Pons (tissue), 1 donor: ENCODE measurements at regions not wholly inside any gene's neighbourhood (a gene's known extent, or its start where the extent isn't known, plus 50 kb on each side); places are given as distances from the start of the nearest gene placed in this dataset.

Experiments used
- DNase-seq: peaks from one replicate; pipeline ENCODE4 v3.0.0-alpha.2; 2016; ENCODE audit warnings: low spot score

DNA sequence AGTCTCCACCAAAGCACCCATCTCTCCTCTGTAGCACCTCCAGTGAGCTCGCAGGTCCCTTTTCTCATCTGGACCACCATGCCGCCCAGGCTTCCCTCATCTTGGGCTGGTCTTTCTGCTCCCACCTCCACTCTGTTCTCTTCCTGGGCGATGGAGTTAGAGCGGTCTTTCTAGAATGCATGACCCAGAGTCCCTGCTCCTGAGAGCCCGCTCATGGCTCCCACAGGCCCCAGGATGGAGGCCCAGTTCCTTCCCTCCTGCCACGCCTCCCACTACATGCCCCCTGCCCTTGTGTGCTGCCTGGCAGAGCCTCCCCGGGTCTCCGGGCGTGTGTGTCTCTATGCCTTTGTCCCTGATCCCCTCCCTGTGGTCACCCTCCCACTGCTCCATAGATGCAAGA is 100.7 kb upstream of the RTL1 start:
- no peak for DNase-seq

DNA sequence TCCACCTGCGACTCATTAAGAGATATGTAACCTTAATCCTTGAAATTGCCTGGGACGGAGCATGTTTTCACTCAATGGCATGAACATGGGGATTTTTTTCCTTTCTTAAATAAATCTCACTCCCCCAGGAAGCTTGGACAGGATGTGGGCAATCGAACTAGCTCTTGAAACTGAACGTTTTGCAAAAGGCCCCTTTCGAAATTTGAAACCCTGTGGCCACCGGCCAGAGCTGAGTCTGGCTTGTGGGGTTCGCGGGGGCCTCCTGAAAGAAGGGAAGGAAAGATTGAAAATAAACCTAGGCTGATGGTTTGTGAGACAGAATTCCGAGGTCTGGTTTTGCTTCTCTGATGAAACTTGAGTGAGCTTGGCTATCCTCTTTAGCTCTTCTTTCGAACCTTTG is 101.4 kb upstream of the RTL1 start:
- peak; percentile 48 for DNase-seq

DNA sequence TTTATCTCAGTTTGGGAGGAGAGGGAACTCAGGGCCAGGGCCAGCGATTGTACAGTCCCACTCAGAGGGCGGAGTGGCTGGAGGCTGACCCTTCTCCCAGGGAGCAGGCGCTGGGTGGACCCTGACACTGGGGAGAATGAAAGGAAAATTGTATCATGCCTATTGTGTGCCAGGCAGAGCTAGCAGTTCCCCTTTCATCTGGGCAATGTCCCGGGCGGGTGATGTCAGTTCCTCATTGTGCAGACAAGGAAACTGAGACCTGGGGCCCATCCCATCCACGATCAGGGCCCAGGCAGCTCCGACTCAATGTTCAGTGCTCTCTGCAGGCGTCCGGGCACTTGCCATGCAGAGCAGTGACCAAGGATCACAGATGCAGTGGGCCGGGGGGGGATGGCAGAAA is 101.9 kb upstream of the RTL1 start:
- peak; percentile 68 for DNase-seq

DNA sequence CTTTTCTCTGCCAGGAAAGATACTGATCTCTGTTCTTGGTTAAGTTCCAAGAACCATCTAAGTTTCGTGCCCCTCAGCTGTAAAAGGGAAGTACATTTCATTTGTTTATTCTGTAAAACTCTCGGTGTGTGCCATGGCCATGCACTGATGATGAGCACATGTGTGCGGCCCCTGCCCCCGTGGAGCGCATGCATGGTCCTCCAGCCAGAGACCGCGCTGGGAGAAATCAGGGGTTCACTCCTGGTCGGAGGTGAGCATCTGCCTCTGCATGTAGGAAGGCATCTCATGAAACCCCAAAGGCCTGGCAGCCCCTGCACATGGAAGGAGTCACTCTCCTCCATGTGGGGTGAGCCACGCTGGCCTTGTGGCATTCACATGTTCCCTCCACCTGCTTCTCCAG is 102.5 kb upstream of the RTL1 start:
- DNase-seq = peak; percentile 47

DNA sequence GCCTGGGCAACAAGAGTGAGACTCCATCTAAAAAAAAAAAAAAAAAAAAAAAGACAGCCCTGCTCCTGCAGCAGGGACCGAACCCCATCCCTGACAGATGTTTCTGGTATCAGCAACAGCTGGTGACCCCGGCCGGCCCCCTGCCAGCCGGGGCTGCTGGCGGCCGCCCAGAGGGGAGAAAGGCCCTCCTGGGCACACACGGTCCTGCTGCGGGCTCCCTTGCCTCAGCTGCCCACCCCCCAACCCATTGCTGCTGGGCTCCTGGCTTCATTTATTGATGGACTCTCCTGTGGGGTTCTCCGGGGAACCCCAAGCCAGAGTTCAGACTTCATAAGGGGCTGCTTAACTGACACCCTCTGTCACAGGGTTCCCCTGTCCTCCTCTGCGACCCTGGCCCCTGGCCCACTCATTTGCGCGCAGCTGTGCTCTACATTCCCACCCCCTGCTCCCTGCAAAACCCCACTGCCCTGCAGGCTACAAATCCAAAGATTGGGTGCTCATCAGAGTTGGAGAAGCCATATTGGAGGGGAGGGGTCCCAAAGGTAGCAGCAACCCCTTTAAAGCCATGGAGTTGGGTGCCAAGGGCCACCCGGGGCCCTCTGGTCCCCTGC is 103.6 kb upstream of the RTL1 start:
- DNase-seq = no peak

DNA sequence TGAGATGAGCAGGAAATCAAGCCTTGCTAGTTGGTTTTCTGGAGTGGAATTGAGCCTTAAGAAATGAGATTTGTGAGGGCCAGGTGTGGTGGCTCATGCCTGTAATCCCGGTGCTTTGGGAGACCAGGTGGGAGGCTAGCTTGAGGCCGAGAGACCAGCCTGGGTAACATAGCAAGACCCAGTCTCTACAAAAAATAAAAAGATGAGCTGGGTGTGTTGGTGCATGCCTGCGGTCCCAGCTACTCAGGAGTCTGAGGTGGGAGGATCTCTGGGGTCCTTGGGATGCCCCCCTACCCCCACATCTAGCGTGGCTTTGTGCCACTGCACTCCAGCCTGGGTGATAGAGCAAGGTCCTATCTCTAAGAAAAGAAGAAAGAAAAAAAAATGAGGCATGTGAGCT is 104.2 kb upstream of the RTL1 start:
- DNase-seq = no peak

DNA sequence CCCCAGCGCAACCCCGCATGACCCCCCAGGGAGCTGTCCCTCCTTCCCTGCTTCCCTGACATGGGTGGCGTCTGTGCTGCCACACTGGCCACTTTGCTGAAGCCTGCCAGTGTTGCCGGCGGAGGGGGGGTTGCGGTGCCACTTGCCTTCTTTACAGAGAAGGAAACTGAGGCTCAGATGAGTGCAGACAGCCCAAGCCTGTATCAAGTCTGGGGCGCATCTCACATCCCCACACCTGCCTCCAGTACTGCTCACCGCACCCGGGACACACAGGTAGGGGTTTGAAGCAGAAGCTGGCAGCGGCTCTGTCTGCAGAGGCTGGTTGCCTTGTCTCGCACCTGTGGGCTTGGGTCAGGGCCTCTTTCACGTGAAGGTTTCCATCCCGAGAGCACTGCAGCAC is 104.7 kb upstream of the RTL1 start:
- DNase-seq = no peak

DNA sequence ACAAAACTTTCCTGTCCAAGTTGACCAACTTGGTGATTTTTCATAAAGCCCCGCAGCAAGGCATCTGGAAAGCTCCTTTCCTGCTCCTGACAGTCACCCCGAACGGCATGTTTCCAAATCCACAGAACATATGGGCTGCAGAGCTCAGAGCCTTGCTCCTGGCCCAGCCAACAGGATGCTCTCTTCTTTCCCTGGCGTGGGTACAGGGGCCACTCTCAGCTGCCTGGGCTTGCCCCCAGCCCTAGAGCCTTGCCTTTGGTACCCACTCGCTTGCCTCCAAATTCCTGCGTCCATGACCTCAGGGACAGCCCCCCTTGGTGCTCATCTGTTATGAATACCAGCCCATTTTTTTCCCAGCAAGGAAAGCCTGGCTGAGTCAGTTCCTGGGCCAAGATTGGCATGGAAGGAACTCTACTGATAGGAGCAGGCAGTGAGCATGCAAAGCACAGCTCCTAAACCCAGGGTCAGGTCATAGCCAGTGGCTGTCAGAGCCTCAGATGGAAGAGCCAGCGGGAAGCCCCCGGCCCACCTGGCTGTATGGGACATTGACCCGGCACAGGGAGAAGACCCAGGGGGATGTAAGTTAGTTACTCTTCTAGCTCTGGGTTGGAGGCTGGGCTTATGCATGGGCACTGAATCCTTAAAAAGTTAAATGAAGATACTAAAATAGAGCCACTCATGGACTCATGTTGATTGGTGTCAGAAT is 105.3 kb upstream of the RTL1 start:
- no peak for DNase-seq

DNA sequence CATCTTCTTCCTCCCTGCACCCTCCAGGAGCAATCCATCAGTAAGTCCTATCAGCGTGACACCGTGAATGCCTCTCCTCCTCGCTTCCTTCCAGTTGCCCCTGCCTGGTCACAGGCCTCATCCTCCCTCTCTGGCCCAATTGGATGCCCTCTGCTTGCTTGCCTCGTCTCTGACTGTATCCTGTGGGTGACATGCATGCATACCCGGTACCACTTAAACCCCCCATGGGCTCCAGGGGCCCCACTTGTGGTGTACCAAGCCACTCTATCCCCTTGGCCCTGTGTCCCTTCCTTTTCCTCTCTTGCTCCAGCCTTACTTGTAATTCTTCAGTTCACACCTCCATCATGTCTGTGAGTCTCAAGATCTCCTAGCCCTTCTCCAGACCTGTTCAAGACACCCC is 106.0 kb upstream of the RTL1 start:
- no peak for DNase-seq

DNA sequence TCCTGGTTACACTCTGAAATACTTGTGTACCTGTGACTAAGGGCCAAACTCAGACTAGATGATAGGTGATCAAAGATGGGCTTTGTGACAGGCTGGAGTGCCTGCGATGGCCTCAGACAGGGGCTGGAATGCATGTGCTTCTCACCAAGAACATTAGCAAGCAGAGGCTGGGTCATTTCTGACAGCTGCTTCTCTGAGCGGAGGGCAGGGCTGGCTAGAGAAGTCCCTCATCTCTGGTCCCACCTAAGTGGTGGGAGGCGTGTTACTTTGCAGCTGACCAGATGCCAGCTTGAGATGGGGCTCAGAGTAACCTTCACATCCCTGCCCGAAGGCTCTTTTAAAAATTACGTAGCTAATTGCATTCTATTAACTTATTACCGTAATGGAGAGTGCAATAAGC is 106.8 kb upstream of the RTL1 start:
- DNase-seq = no peak

DNA sequence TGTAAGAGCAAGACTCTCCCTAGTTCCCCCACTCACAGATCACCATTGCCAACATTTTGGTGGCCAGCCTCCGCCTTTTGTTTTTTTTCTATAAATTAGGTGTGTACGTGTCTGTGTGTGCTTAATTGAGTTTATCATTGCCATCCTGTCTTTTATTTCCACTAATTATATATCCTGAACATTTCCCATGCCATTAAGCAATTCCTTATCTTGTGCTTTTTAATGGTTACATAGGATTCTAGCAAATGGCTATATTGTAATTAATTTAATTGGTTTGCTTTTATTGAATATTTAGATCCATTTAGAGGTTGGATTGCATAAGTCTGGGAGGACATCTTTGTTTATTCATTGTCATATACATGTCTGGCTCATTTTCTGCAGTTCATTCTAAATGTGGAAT is 107.3 kb upstream of the RTL1 start:
- DNase-seq = no peak

DNA sequence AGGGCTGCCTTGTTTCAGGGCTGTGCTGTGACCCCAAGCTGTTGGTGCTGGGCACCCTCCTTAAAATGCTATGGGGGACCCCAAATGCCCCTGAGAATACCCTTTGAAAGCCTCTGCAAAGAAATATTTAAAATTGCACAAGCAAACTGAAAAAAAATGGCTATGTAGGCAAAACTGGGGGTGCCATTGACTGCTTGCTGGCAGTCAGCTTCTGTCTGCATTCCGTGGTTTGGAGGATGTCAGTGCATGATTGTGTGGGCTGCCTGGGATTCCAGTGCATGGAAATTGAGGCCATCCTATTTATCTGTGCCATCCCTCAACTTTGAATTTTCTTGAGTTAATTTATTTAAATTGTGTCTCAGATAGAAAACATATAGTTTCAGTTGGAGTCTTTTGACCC is 113.7 kb upstream of the RTL1 start:
- no peak for DNase-seq

DNA sequence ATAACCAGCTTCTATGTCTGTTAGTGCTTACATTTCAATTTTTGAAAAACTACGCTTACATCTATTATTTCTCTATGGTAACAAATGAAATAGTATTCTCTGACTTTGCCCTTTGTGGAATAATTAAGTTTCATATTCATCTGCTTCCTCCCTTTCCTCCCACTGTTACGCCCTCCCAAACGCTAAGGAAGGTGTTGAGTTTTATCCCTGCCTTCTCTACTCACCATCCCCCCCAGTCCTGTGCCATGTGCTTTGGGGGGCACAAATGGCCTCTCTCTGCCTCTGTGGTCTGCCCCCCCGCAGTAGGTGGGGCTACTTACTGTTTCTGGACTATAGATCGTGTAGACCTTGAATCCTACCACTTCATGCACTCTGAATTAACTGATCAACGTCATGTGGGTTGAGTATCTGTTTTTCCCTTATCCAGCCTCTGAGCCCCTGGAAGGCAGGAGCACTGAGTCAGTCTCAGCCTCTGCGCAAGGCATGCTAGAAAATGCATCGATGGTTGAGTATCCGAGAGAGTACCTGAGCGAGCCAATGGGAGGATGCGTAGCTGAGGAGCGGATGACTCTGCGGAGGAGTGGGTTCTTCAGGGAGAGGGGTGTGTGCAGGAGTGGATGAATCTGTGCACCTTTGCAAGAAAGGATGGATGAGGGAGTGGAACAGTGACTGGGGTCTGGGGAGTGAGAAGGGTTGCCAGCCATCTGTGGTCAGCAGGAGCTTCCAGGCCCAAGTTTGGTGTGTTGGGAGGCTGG is 114.5 kb upstream of the RTL1 start:
- DNase-seq = no peak

DNA sequence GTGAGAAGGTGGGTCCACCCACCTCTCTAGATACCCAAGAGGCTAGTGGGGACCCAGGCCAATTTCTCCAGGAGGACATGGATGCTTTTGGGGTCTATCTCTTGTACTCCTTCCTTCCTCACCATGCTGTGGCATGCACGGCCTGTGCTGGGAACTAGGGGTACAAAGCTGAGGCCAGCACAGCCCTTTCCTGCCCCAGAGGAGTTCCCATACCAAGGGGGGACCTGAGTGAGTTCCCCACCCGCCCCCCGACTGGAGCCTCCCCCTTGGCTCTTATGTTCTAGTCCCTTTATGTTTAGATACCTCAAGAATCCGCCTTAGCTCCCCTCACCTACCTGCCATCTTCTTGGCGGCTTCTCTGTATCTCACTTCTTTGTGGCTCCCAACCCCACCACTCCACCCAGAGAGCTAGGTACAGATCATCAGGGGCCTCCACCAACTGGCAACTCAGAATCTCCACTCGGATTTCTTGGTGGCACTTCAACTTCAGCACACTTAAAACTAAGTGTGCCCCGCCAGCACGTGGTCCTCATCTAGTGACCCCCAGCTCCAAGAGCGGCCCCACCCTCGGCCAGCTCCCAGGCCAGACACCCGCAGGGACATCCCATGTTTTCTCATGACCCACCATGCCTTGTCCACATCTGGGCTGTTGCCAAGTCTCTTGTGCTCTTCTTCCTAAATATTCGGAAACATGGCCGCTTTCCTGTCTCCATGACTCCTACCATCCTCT is 115.2 kb upstream of the RTL1 start:
- no peak for DNase-seq

DNA sequence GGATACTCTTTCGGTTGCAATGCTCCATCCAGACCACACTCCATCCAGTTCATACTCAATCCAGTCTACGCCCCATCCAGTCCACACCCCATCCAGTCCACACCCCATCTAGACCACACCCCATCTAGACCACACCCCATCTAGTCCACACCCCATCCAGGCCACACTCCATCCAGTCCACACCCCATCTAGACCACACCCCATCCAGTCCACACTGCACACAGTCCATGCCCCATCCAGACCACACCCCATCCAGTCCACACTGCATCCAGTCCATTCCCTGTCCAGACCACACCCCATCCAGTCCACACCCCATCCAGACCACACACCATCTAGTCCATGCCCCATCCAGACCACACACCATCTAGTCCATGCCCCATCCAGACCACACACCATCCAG is 116.0 kb upstream of the RTL1 start:
- no peak for DNase-seq

DNA sequence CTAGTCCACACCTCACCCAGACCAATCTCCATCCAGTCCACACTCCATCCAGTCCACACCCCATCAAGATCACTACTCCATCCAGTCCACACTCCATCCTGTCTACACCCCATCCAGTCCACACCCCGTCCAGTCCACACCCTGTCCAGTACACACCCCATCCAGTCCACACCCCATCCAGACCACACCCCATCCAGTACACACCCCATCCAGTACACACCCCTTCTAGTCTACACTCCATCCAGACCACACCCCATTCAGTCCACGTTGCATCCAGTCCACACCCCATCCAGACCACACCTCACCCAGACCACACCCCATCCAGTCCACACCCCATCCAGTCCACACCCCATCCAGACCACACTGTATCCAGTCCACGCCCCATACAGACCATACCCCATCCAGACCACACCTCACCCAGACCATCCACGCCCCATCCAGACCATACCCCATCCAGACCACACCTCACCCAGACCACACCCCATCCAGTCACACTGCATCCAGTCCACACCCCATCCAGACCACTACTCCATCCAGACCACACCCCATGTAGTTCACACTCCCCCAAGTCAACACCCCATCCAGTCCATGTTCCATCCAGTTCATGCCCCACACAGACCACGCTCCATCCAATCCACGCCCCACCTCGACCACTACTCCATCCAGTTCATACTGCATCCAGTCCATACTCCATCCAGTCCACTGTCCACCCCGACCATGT is 116.6 kb upstream of the RTL1 start:
- DNase-seq = no peak

DNA sequence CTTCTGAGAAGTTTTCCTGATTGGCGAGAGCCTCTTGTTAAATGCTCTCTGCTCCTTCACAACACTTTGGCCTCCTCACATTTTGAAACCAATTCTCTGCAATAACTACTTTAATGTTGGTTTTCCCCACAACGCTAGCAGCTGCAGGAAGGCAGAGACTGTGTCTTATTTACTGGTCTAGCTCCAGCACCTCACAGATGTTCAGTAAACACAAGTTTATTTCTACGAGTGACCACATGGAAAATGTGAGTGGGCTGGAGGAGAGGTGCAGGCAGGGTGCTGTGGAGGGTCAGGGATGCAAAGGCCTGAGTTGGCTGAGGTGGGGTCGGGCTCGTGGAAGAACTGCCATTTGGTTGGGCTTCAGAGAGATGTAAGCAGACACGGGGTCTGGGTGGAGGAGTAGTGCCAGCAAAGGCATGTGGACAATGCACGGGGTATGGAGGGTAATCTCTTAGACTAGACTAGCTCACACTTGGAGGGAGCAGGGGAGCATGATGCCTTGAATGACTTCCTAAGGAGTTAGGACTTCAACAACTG is 117.4 kb upstream of the RTL1 start:
- DNase-seq = no peak

DNA sequence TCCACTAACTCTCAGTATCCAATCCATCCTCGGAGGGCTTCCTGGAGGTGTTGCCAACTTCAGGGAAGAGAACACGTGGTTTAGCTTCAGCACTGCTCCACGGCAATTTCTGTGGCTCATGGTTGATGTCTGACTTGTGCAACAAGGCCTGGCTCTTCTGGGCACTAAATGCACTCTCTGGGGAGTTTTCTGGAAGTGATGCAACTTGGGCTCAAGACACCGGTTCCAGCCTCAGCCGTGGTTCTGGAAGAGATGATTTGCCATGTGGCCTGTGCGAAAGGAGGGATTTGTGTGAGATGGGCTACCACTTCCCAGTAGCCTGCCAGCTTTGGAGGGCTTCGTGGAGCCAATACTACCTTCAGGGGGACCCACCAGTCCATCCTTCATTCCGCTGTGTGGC is 118.6 kb upstream of the RTL1 start:
- no peak for DNase-seq

DNA sequence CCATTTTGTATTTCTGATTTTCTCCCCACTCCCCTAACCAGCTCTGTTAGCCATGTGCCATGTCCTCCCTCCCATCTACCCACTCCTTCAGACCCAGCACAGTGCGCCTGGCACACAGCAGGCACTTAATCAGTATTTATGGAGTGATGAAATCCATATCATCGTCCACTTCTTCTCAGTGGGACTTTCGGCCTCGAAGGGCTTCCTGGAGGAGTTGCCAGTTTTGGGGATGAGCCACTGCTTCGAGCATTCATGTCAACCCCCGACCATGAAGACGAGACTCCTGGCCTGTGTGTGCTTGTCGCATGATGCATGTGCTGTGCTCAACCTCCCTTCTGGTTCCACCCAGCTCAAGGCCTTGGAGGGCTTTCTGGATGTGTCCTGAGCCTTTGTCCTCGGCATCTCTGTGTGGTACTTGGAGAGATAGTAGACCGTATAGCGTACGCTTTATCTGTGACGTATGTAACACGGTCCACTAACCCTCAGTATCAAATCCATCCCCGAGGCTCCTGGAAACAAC is 119.5 kb upstream of the RTL1 start:
- no peak for DNase-seq

DNA sequence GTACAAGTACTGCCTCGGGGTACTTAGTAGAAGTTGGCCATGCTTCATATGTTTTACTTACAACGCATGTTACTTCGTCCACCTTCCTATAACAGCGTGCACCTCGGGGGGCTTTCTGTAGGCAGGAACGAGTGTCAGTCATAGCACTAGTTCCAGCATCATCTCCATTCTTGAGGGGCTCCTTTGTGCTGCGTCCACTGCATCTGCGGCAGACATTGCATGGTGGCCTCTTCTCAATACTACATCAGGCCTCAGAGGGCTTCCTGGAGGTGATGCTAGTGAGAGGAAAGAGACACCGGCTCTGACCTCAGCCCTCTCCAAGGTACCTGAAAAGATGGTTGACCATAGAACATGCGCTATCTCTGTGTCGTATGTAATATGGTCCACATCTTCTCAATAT is 121.2 kb upstream of the RTL1 start:
- no peak for DNase-seq

DNA sequence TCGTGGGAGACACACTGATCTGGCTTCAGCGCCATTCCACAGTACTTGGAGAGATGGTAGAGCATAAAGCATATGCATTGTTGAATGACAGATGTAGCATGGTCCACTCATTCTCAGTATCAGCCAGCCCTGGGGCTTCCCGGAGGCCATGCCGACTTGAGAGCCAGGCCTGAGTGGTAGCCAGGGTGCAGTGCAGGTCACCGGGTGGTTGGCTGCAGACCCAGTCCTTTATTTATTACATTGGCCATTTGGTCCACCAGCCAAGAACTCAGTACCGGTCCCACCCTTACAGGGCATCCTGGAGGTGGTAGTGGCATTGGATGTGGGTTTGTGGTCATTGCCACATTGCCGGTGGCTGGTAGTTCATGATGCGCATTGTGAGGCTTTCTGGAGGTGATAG is 121.6 kb upstream of the RTL1 start:
- no peak for DNase-seq

DNA sequence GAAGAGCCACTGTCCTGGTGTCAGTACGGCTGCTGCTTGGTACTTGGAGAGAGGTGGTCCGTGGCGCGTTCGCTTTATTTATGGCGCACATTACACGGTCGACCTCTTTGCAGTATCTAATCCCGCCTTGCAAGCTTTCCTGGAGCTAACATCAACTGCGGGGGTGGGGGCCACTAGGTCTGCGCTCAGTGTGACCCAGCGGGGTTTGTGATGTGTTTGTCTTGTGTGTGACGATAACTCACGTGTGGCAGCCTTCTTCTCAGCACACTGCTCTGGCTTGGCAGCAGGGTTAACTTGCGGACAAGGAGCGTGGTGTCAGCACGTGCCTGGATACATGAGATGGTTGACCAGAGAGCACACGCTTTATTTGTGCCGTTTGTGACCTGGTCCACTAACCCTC is 122.2 kb upstream of the RTL1 start:
- no peak for DNase-seq
